Stimulated activated memory B cell treated with anti-CD40 and anti-IgM and Interleukin-4, amounts not matched to agents 10 μg/mL and 1 μg/mL and 100 μg/mL, for 72 hours (primary cell): ENCODE measurements at regions not wholly inside any gene's neighbourhood (a gene's known extent, or its start where the extent isn't known, plus 50 kb on each side); places are given as distances from the start of the nearest gene placed in this dataset.

ENCODE experiments used
- ATAC-seq: fragments of 150-1000 bp; cut with Tn5 transposase; 2 replicates; pipeline ENCODE4 v1.10.0; 2021
- H3K27ac Mint-ChIP-seq: one replicate; pipeline ENCODE4 v1.8.0; 2022; ENCODE audit warnings: mild to moderate bottlenecking, mixed read lengths
- H3K27me3 Mint-ChIP-seq: one replicate; pipeline ENCODE4 v1.8.0; 2022; ENCODE audit warnings: mixed read lengths
- H3K36me3 Mint-ChIP-seq: one replicate; pipeline ENCODE4 v1.8.0; 2022; ENCODE audit warnings: mixed read lengths
- H3K4me1 Mint-ChIP-seq: one replicate; pipeline ENCODE4 v1.8.0; 2022; ENCODE audit warnings: mixed read lengths
- H3K4me3 Mint-ChIP-seq: one replicate; pipeline ENCODE4 v1.8.0; 2022; ENCODE audit warnings: mild to moderate bottlenecking, moderate library complexity, mixed read lengths
- H3K9me3 Mint-ChIP-seq: one replicate; pipeline ENCODE4 v1.8.0; 2022; ENCODE audit warnings: mixed read lengths

DNA sequence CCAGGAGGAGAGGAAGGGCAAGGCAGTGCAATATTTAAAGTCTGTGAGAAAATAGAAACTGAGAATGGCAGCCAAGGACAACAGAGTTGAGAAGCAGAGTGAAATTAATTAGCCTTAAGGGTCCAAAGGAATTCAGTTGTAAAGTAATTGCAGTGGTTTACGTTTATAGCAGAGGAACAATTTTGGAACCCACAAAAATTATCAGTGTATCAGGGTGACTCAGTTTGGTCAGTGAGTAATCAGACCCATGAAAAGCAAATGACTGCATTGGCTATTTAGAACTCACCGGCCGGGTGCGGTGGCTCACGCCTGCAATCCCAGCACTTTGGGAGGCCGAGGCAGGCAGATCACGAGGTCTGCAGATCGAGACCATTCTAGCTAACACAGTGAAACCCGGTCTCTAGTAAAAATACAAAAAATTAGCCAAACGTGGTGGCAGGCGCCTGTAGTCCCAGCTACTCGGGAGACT, 245.8 kb upstream of the SLC39A10 start:
- no peak for ATAC-seq
- Mint-ChIP-seq H3K9me3 (no peaks in the 10 kb centered on the region), H3K27ac (no peak overlapping the region), H3K4me3 (no peak overlapping the region), H3K4me1 (peaks cover 28% of the 10 kb centered on the region), H3K36me3 (no peaks in the 10 kb centered on the region), H3K27me3 (no peaks in the 10 kb centered on the region)

DNA sequence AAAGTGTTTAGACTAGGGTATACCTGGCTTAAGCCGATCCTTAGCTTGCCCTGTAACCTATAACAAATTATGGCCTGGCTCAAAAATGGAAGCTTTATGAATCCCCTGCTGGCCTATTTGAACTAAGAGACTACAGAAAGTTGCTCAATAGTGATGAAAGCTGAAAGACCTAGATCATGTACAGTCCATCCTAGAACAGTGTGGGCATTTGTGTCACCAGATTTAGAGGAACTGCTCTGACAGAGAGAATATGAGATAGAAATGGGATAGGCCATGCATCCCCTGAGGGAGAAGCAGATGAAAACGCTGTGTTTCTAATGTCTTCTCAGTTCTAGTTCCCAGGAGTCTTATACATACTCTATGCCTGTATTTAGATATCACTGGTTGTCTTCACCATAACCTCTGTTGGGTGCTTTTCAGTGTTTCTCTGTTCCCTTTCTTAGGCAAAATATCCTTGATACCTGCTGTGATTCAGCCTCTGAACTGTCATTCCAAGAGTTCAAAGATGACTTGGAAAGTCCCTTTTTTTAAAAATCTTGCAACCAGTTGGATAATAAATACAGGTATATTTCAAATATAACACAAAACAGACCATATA, 246.9 kb upstream of the SLC39A10 start:
- H3K27me3 Mint-ChIP-seq = no peaks in the 10 kb centered on the region
- no peak overlapping the region for H3K4me3 Mint-ChIP-seq
- H3K4me1 Mint-ChIP-seq = peaks cover 28% of the 10 kb centered on the region
- no peak overlapping the region for H3K27ac Mint-ChIP-seq
- ATAC-seq = peak; percentile 84
- no peaks in the 10 kb centered on the region for H3K36me3 Mint-ChIP-seq
- H3K9me3 Mint-ChIP-seq = no peaks in the 10 kb centered on the region

DNA sequence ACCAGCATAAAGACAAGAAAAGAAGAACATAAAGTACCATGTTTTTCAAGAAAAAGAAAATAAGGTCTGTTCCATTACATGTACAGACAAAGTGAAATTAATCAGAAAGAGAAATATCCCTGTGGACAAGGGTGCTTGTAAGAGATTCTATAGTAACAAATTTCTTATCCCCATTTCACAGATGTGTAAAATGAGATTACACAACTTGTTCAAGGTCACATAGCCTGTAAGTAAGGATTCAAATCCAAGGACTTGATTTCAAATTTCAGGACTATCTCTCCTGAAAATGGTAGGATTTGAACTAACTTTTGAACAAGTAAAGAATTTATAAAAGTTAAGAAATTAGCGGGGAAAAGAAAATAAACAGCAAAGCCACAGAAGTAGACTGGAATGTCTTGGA, 248.2 kb upstream of the SLC39A10 start:
- Mint-ChIP-seq H3K4me1 (peaks cover 17% of the 10 kb centered on the region), H3K9me3 (no peaks in the 10 kb centered on the region), H3K4me3 (no peak overlapping the region), H3K27ac (no peak overlapping the region), H3K27me3 (no peaks in the 10 kb centered on the region), H3K36me3 (no peaks in the 10 kb centered on the region)
- ATAC-seq = no peak

DNA sequence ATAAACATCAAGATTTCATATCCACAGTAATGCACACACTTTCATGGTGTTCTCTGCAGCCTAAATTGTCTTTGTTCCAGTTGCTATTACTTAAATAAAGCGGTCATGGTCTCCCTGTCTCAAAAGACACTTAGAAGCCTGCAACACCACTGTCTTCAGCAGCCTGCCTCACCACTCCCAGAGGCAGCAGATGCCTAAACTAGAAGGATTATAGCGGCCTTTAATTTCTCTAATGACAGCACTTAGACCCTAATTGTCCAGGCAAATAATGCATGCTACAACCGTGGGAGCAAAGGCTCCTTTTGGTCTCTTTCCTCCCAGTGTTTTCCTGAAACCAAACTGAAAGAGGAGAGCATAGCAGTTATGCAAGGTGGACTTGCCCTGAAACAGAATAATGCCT, 248.8 kb upstream of the SLC39A10 start:
- Mint-ChIP-seq H3K4me3 (no peak overlapping the region), H3K27me3 (no peaks in the 10 kb centered on the region), H3K9me3 (no peaks in the 10 kb centered on the region), H3K27ac (no peak overlapping the region), H3K36me3 (no peaks in the 10 kb centered on the region), H3K4me1 (peaks cover 13% of the 10 kb centered on the region)
- ATAC-seq = no peak

DNA sequence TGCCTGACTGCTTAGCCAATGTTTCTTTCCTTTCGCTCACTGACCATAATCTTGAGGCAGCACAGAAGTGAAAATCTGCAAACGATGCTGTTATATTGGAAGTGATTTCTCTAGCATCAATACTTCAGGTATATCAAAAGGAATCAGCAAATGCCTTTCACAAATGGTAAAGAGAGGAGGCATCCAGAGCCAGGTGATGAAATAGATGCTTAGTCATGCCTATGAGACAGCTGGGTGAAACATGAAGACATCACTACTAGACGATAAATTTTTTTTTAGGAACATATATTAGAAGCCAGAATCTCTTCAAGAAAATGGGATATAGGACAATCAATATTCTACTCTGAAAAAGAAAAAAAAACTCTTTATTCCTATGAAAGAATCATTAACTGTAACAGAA, 249.2 kb upstream of the SLC39A10 start:
- Mint-ChIP-seq H3K9me3 (no peaks in the 10 kb centered on the region), H3K4me3 (no peak overlapping the region), H3K4me1 (peaks cover 13% of the 10 kb centered on the region), H3K27me3 (no peaks in the 10 kb centered on the region), H3K36me3 (no peaks in the 10 kb centered on the region), H3K27ac (no peak overlapping the region)
- ATAC-seq = no peak

DNA sequence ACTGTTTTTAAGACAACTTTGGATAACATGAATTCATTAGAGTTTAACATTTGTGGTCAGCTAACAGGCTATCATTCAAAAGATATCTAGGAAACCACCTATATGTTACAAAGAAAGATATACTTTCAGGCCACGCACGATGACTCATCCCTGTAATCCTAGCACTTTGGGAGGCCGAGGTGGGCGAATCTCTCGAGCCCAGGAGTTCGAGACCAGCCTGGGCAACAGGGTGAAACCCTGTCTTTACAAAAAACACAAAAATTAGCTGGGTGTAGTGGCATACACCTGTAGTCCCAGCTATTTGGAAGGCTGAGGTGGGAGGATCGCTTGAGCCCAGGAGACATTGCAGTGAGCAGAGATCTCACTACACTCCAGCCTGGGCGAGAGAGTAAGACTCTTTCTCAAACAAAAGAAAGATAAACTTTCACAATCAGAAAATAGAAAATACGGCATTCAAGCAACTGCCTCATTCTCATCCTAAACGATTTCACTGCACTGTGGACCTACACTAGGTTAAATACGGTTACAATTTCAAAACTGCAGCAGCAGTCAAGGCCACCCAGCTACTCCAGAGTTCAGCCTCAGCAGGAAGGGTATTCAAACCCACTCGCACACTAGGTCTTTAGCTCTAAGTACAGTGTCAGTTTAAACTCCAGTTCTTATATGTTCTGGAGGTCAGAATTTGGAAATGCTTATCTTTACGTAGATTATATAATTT, 250.0 kb upstream of the SLC39A10 start:
- Mint-ChIP-seq H3K36me3 (no peaks in the 10 kb centered on the region), H3K27me3 (no peaks in the 10 kb centered on the region), H3K4me1 (peaks cover 13% of the 10 kb centered on the region), H3K9me3 (no peaks in the 10 kb centered on the region), H3K27ac (no peak overlapping the region), H3K4me3 (no peak overlapping the region)
- no peak for ATAC-seq

DNA sequence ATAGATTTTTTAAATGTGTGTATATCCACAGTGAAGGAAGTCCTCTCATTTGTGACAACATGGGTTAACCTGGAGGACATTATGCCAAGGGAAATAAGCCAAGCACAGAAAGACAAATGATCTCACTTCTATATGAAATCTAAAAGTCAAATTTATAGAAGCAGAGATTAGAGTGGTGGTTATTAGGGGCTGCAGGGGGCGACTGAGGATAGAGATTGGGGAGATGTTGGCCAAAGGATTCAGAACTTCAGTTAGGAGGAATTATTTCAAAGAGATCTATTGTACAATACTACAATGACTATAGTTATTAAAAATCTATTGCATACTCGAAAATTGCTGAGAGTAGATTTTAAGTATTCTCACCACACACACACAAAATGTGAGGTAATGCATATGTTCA, 252.4 kb upstream of the SLC39A10 start:
- Mint-ChIP-seq H3K9me3 (no peaks in the 10 kb centered on the region), H3K4me1 (no peaks in the 10 kb centered on the region), H3K4me3 (no peak overlapping the region), H3K27ac (no peak overlapping the region), H3K27me3 (no peaks in the 10 kb centered on the region), H3K36me3 (no peaks in the 10 kb centered on the region)
- ATAC-seq = no peak

DNA sequence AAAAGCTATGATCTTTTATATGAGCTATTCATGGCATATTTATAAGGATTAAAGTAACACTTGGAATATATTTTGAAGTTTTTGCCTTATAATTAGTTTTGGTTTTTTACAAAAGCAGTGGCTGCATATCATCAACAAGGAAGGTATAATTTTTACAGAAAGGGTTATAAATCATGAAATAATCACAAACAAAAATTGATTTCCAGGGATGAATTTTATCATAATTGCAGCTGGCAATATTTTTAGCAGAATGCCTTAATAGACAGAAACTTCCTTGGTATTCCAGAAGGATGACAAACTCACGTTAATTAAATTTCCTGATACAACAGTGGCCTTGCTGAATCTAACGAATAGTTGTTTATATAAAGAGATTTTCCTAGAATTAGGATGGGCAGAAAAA, 260.5 kb upstream of the SLC39A10 start:
- no peak for ATAC-seq
- Mint-ChIP-seq H3K36me3 (no peaks in the 10 kb centered on the region), H3K4me3 (no peak overlapping the region)

DNA sequence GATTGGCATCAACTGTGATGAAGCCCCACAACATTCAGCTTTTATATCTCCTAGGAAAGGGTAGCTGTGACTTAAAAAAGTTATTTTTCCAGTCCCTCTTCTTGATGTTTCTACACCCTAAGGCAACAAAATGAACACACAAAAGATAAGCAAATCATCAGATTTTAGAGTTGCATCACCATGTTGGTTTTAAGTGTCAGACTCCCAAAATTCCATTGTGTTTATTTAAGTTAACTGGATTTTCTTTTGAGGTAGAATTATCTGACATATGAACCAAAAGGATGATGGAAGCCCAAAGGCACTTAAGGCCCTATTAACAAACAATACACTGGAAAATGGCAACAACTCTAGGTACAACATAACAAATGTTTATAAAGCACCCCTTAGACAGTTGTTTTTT, 261.7 kb upstream of the SLC39A10 start:
- H3K27me3 Mint-ChIP-seq = no peaks in the 10 kb centered on the region
- H3K9me3 Mint-ChIP-seq = no peaks in the 10 kb centered on the region
- H3K27ac Mint-ChIP-seq = no peak overlapping the region
- no peak overlapping the region for H3K4me3 Mint-ChIP-seq
- no peaks in the 10 kb centered on the region for H3K4me1 Mint-ChIP-seq
- no peaks in the 10 kb centered on the region for H3K36me3 Mint-ChIP-seq
- no peak for ATAC-seq

More for the DNA sequence above, 260.5 kb upstream of the SLC39A10 start:
- Mint-ChIP-seq H3K27me3 (no peaks in the 10 kb centered on the region), H3K27ac (no peak overlapping the region), H3K9me3 (no peaks in the 10 kb centered on the region), H3K4me1 (no peaks in the 10 kb centered on the region)

DNA sequence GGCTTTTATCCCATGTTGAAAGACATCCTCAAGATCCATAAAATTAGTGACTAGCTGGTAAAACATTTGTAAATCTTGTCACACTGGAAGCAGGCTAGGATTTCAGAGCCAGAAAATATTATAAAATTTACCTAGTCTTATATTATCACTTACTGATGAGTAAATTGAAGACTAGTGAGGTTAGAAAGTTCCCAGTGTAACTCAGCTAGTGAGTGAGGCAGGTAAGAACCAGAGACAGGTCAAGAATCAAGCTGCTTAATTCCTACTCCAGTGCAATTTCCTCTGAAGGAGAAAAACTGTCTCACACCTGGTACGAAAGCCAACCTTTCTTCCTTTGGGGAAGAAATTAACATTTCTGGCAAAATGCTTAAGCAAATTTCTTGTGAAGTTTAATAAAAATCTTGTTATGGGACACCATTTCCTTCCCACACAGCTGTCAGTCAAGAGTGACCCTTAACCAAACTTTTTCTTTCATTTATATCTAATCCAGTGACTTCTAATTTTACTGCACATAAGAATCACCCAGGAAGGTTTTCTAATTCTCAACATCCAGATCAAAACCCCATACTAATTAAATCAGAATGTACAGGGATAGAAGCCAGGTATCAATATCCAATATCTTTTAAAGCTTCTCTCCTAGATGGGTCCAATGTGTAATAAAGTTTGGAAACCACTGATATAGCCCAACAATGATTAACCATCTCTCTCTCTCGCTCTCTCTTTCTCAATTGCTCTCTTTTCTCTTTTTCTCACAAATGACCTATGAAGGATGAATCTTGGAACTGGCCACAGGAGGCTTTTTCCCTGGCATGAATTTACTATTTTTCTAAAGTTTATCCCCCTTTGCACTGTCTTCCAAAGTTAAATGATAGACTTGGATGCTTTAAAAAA, 264.3 kb upstream of the SLC39A10 start:
- no peak overlapping the region for H3K27ac Mint-ChIP-seq
- no peaks in the 10 kb centered on the region for H3K9me3 Mint-ChIP-seq
- peaks cover 8% of the 10 kb centered on the region for H3K4me1 Mint-ChIP-seq
- H3K4me3 Mint-ChIP-seq = no peak overlapping the region
- H3K27me3 Mint-ChIP-seq = no peaks in the 10 kb centered on the region
- no peaks in the 10 kb centered on the region for H3K36me3 Mint-ChIP-seq
- no peak for ATAC-seq

DNA sequence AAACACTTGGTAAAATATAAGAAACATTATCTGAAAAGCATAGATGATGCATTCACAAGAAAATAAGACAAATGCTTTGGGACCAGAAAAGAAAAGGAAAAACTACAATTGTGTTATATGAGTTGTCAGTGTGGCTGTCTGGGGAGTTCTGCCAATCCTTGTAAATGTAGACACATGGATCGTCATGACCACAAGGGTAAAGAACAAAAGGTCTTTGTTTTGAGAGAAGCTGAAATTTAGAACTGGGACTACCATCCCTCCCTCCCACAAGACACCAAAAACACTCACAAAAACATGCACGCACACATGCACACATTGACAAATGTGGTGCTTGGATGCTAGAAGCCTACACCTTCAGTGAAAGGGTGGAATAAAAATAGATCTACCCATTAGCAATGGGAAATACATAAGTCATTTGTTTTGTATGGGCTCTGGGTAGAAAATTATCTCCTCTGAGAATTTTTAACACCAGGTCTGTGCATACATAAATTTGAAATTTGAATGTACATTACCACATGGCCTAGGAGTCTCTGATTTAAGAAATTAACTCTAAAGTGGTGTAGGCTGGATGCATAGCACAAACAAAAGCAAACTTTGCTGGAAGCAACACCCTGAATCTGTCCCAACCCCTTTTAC, 266.2 kb upstream of the SLC39A10 start:
- Mint-ChIP-seq H3K4me3 (no peak overlapping the region), H3K27ac (no peak overlapping the region), H3K4me1 (peaks cover 13% of the 10 kb centered on the region), H3K9me3 (no peaks in the 10 kb centered on the region), H3K27me3 (no peaks in the 10 kb centered on the region), H3K36me3 (no peaks in the 10 kb centered on the region)
- no peak for ATAC-seq

DNA sequence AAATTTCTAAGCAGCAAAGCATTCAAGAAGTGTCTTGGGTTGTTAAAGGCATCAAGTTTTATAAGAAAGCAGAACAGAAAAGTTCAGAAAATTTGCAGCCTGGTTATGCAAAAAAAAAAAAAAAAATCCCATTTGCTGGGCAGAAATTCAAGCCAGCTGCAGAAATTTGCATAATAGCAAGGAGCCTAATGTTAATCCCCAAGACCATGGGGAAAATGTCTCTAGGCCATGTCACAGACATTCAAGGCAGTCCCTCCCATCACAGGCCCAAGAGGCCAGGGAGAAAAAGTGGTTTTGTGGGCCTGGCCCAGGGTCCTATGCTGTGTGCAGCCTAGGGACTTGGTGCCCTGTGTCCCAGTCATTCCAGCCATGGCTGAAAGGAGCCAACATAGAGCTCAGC, 269.0 kb upstream of the SLC39A10 start:
- Mint-ChIP-seq H3K4me3 (no peak overlapping the region), H3K36me3 (no peaks in the 10 kb centered on the region), H3K9me3 (no peaks in the 10 kb centered on the region), H3K27me3 (no peaks in the 10 kb centered on the region), H3K4me1 (peaks cover 20% of the 10 kb centered on the region), H3K27ac (no peak overlapping the region)
- no peak for ATAC-seq

DNA sequence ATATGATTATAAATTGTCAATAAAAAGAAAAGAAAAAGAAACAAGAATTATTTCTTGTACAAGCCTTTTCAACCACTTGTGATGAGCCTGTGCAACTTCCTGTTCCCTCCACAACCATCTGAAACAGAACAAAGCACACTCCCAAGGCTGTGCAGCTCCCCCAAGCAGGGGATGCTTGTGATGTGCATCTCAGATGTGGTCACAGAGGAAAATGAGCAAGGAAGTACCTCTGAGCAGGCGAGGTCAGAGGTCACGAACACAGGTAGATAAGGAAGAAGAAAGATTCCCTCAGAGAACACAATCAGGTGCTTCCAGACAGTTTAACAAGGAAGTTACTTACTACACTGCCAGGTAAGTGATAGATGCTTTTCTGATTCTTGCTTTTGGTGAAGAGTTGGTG, 274.8 kb upstream of the SLC39A10 start:
- H3K27me3 Mint-ChIP-seq = no peaks in the 10 kb centered on the region
- no peaks in the 10 kb centered on the region for H3K36me3 Mint-ChIP-seq
- ATAC-seq = no peak
- no peaks in the 10 kb centered on the region for H3K9me3 Mint-ChIP-seq
- peaks cover 14% of the 10 kb centered on the region for H3K4me1 Mint-ChIP-seq
- H3K27ac Mint-ChIP-seq = no peak overlapping the region
- no peak overlapping the region for H3K4me3 Mint-ChIP-seq

DNA sequence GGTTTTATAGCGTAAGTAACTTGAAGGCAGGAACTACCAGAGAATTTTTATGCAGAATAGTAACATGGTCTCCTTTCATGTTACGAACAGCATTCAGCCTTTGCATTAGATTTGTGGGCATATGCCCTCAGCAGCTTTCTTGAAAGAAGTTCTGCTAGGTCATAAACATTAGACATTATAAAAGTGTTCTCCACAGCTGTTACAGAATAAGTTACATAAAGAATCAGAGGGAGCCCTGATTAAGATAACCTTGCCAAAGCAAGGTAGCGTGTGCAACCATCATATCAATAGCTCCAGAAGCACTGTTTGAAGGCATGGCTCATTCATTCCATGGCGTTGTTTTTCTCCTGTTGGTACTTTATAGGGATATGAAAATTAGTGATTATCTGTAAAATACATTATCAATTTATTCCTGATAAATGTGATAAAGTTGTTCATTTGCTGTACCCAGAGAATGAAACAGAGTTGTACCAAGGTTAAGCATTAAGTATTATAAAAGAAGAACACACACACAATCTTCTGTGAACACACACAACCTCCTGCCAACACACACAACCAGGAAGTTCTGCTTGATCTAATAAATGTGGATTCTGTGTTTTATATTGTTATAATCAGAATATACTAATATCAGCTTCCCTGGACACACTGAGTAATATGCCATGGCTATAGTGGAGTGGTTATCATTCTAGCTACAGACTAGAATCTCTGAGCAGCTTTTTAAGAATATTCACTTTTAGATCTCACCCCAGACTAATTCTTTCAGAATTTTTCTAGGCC, 286.7 kb upstream of the SLC39A10 start:
- H3K4me3 Mint-ChIP-seq = no peak overlapping the region
- H3K4me1 Mint-ChIP-seq = no peaks in the 10 kb centered on the region
- H3K27me3 Mint-ChIP-seq = no peaks in the 10 kb centered on the region
- peaks cover 6% of the 10 kb centered on the region for H3K9me3 Mint-ChIP-seq
- H3K27ac Mint-ChIP-seq = no peak overlapping the region
- ATAC-seq = no peak
- peaks cover 5% of the 10 kb centered on the region for H3K36me3 Mint-ChIP-seq

DNA sequence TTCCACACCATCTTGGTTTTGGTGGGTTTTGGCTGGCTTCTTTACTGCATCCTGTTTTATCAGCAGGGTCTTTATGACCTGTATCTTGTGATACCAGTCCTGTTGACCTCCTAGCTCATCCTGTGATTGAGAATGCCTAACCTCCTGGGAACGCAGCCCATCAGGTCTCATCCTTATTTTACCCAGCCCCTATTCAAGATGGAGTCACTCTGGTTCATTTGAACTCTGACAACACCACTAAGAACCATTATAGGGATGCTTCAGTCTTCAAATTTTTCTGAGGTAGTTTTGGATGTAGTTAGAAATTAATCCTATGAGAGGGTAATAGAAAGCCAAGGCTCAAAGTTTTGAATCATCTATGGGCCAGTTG, 287.8 kb upstream of the SLC39A10 start:
- H3K27me3 Mint-ChIP-seq = no peaks in the 10 kb centered on the region
- no peaks in the 10 kb centered on the region for H3K4me1 Mint-ChIP-seq
- H3K36me3 Mint-ChIP-seq = peaks cover 13% of the 10 kb centered on the region
- H3K27ac Mint-ChIP-seq = no peak overlapping the region
- H3K4me3 Mint-ChIP-seq = no peak overlapping the region
- peaks cover 13% of the 10 kb centered on the region for H3K9me3 Mint-ChIP-seq
- ATAC-seq = no peak
